ENCODE measurements at regions not wholly inside any gene's neighbourhood (a gene's known extent, or its start where the extent isn't known, plus 50 kb on each side); places are given as distances from the start of the nearest gene placed in this dataset.

DNA sequence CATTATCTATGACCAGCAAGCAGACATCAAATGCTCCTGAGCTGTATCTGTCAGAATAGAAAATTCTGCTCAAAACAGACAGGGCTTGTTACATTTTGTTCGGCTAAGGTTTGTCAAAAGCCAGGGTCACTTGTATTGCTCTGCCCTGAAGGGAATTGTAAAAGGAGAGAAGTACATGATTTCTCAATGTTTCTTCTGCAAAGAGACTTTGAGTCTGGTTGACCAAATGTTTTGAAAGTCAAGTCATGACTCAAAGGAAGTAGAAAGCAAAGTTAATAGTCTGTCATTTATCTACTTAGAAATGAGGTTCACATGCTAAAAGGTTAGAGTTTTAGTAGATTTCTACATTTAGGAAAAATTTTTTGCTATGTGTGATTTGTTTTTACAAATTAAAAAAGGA lies 1624.1 kb upstream of the ZEB2 start:
- no CpG with 5 or more reads among the region's 1 CpG for WGBS (ENCODE audit: extremely low coverage, insufficient read length, low lambda C conversion rate)
- H3K4me1 Mint-ChIP-seq = no peaks in the 10 kb centered on the region
- no peaks in the 10 kb centered on the region for H3K36me3 Mint-ChIP-seq (ENCODE audit: insufficient read depth in 1 of 3, low read depth in 3 of 3)

More for the DNA sequence above, 1624.1 kb upstream of the ZEB2 start:
- no peak overlapping the region for H3K9ac ChIP-seq (ENCODE audit: extremely low read depth, insufficient read length, low read length)
- H2AFZ ChIP-seq (ENCODE audit: low read length) = no peak overlapping the region
- no peaks in the 10 kb centered on the region for H4K20me1 ChIP-seq (ENCODE audit: control insufficient read depth, insufficient read depth, insufficient read length)
- no peak overlapping the region for H2BK20ac ChIP-seq (ENCODE audit: low read depth, low read length, poor library complexity, severe bottlenecking)
- H3K23me2 ChIP-seq (ENCODE audit: insufficient read length, low read depth, low read length, poor library complexity, severe bottlenecking) = no peaks in the 10 kb centered on the region
- H3K9me3 ChIP-seq (ENCODE audit: control insufficient read depth, low read depth, low read length) = no peaks in the 10 kb centered on the region
- no peak for DNase-seq
- no peak overlapping the region for H3K14ac ChIP-seq (ENCODE audit: insufficient read depth, low read length)
- no peaks in the 10 kb centered on the region for H3K27me3 Mint-ChIP-seq (ENCODE audit: low read depth)
- H3K27ac Mint-ChIP-seq = no peak overlapping the region
- no peaks in the 10 kb centered on the region; a peak in 1 of 5 replicates for H3K9me3 Mint-ChIP-seq
- no peaks in the 10 kb centered on the region for H3K4me1 ChIP-seq (ENCODE audit: insufficient read depth, low read length)
- H3K79me1 ChIP-seq (ENCODE audit: insufficient read depth, low read depth, low read length, poor library complexity, severe bottlenecking) = no peaks in the 10 kb centered on the region
- H2BK12ac ChIP-seq (ENCODE audit: insufficient read length, low read depth, low read length) = no peak overlapping the region
- H3K23ac ChIP-seq (ENCODE audit: insufficient read length, low read depth, low read length) = no peak overlapping the region
- no peak overlapping the region for H4K91ac ChIP-seq (ENCODE audit: insufficient read length, low read depth, low read length)
- H3K27ac ChIP-seq (ENCODE audit: insufficient read length, low read depth, low read length) = no peak overlapping the region
- no peak overlapping the region for H4K8ac ChIP-seq (replicated peaks; ENCODE audit: insufficient read length, low read depth, low read length)
- H2BK15ac ChIP-seq (ENCODE audit: low read depth, low read length) = no peak overlapping the region
- H2BK5ac ChIP-seq (ENCODE audit: insufficient read length, low read length) = no peak overlapping the region
- no peak overlapping the region for H3K4ac ChIP-seq (ENCODE audit: low read depth, low read length)
- H3T11ph ChIP-seq (ENCODE audit: low read length) = no peak overlapping the region
- no peak overlapping the region for H3K4me2 ChIP-seq (ENCODE audit: insufficient read depth, insufficient read length, low read length)
- TF ChIP-seq, protein P1, sequence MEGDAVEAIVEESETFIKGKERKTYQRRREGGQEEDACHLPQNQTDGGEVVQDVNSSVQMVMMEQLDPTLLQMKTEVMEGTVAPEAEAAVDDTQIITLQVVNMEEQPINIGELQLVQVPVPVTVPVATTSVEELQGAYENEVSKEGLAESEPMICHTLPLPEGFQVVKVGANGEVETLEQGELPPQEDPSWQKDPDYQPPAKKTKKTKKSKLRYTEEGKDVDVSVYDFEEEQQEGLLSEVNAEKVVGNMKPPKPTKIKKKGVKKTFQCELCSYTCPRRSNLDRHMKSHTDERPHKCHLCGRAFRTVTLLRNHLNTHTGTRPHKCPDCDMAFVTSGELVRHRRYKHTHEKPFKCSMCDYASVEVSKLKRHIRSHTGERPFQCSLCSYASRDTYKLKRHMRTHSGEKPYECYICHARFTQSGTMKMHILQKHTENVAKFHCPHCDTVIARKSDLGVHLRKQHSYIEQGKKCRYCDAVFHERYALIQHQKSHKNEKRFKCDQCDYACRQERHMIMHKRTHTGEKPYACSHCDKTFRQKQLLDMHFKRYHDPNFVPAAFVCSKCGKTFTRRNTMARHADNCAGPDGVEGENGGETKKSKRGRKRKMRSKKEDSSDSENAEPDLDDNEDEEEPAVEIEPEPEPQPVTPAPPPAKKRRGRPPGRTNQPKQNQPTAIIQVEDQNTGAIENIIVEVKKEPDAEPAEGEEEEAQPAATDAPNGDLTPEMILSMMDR (conservative IDR thresholded peaks at IDR 0.05) = no peak
- no peak overlapping the region for H3K4me3 Mint-ChIP-seq
- no peak overlapping the region for H3K56ac ChIP-seq (ENCODE audit: insufficient read length, low read depth, low read length)
- no peaks in the 10 kb centered on the region for H3K79me2 ChIP-seq (ENCODE audit: insufficient read depth, low read length)
- no peaks in the 10 kb centered on the region for H3K27me3 ChIP-seq (ENCODE audit: insufficient read depth, low read length)
- H2BK120ac ChIP-seq (ENCODE audit: low read depth, low read length, poor library complexity, severe bottlenecking) = no peak overlapping the region
- H4K5ac ChIP-seq (ENCODE audit: insufficient read length, low read depth, low read length) = no peak overlapping the region
- no peak overlapping the region for H3K18ac ChIP-seq (ENCODE audit: insufficient read length, low read depth, low read length)
- no peak overlapping the region for H2AK5ac ChIP-seq (ENCODE audit: insufficient read length, low read length)
